NCI-H226 (cell line): ENCODE measurements at regions not wholly inside any gene's neighbourhood (a gene's known extent, or its start where the extent isn't known, plus 50 kb on each side); places are given as distances from the start of the nearest gene placed in this dataset.

Source experiments
- DNase-seq: peaks from one replicate; pipeline ENCODE4 v3.0.0-alpha.2; 2015

- DNase-seq: peak; percentile 50
Observed at GRCh38 chr4:19987746-19988145, 264.0 kb upstream of the SLIT2 start.

- DNase-seq: peak; percentile 79
Observed at GRCh38 chr4:19983072-19983471, 268.6 kb upstream of the SLIT2 start.

GRCh38 chr4:19982556-19982955 lies 269.1 kb upstream of the SLIT2 start:
- peak; percentile 55 for DNase-seq

GRCh38 chr4:19971829-19972228 lies 279.9 kb upstream of the SLIT2 start:
- DNase-seq: peak; percentile 72

GRCh38 chr4:19969492-19969891 lies 282.2 kb upstream of the SLIT2 start:
- DNase-seq: no peak

GRCh38 chr4:19961091-19961490 lies 290.6 kb upstream of the SLIT2 start:
- peak; percentile 43 for DNase-seq

- DNase-seq: no peak
Observed at GRCh38 chr4:19958848-19959247, 292.9 kb upstream of the SLIT2 start.

GRCh38 chr4:19947349-19947748 lies 304.4 kb upstream of the SLIT2 start:
- DNase-seq: no peak

GRCh38 chr4:19945979-19946380 lies 305.7 kb upstream of the SLIT2 start:
- peak; percentile 86 for DNase-seq

GRCh38 chr4:19945501-19945900 lies 306.2 kb upstream of the SLIT2 start:
- no peak for DNase-seq

- DNase-seq: no peak
Observed at GRCh38 chr4:19944806-19945205, 306.9 kb upstream of the SLIT2 start.

GRCh38 chr4:19944251-19944650 lies 307.5 kb upstream of the SLIT2 start:
- DNase-seq: no peak

- DNase-seq: no peak
Observed at GRCh38 chr4:19941434-19941833, 310.3 kb upstream of the SLIT2 start.

GRCh38 chr4:19940861-19941260 lies 310.8 kb upstream of the SLIT2 start:
- no peak for DNase-seq

- DNase-seq: peak; percentile 51
Observed at GRCh38 chr4:19936476-19936875, 315.2 kb upstream of the SLIT2 start.

- no peak for DNase-seq
Observed at GRCh38 chr4:19930742-19931141, 321.0 kb upstream of the SLIT2 start.

- DNase-seq: peak; percentile 33
Observed at GRCh38 chr4:19927381-19927780, 324.3 kb upstream of the SLIT2 start.

GRCh38 chr4:19925516-19925915 lies 326.2 kb upstream of the SLIT2 start:
- DNase-seq: no peak

- DNase-seq: peak; percentile 13
Observed at GRCh38 chr4:19924761-19925160, 326.9 kb upstream of the SLIT2 start.

- no peak for DNase-seq
Observed at GRCh38 chr4:19915276-19915675, 336.4 kb upstream of the SLIT2 start.

- DNase-seq: no peak
Observed at GRCh38 chr4:19913650-19914049, 338.1 kb upstream of the SLIT2 start.

GRCh38 chr4:19910861-19911525 lies 340.7 kb upstream of the SLIT2 start:
- no peak for DNase-seq

- no peak for DNase-seq
Observed at GRCh38 chr4:19905024-19905423, 346.7 kb upstream of the SLIT2 start.

GRCh38 chr4:19888587-19888986 lies 363.1 kb upstream of the SLIT2 start:
- DNase-seq: no peak

GRCh38 chr4:19883841-19884240 lies 367.9 kb upstream of the SLIT2 start:
- DNase-seq: no peak
